ENCODE measurements at regions not wholly inside any gene's neighbourhood (a gene's known extent, or its start where the extent isn't known, plus 50 kb on each side); places are given as distances from the start of the nearest gene placed in this dataset.

DNA sequence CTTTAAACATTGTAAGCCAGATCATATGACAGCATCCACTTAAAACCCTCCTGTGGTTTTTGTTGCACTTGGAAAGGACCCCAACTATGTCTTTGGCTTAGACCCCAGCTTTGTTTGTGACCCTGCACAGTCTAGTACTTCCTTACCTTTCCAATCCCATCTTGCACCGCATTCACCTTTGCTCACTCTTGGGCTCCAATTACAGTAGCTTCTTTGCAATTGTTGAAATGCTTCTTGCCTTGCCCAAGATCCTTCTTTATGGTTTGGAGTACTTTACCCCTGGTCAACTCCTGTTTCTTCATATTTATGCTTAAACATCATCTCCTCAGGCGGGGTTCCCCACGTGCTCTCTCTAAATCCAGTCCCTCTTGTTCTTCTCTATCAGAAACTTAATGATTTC is 162.6 kb downstream of the PTEN start:
- TF ChIP-seq NBN (IDR thresholded peaks at IDR 0.05) (no peak), ETV6 (conservative IDR thresholded peaks at IDR 0.05 in 1 of 2, IDR thresholded peaks at IDR 0.05 in 1 of 2; ENCODE audit: borderline replicate concordance in 1 of 2, low read depth in 1 of 2) (no peak), MYC (IDR thresholded peaks at IDR 0.05; ENCODE audit: insufficient read depth, insufficient read length, insufficient replicate concordance, low read length, severe bottlenecking) (no peak), BRCA1 (IDR thresholded peaks at IDR 0.05; ENCODE audit: low read depth, low read length) (no peak), EZH2 (IDR thresholded peaks at IDR 0.05; ENCODE audit: borderline replicate concordance, control insufficient read depth, low read depth, low read length) (no peak), CBX3 (IDR thresholded peaks at IDR 0.05; ENCODE audit: borderline replicate concordance, low read depth) (no peak), SMARCA5 (IDR thresholded peaks at IDR 0.05) (no peak)
- TF ChIP-seq, protein P1, sequence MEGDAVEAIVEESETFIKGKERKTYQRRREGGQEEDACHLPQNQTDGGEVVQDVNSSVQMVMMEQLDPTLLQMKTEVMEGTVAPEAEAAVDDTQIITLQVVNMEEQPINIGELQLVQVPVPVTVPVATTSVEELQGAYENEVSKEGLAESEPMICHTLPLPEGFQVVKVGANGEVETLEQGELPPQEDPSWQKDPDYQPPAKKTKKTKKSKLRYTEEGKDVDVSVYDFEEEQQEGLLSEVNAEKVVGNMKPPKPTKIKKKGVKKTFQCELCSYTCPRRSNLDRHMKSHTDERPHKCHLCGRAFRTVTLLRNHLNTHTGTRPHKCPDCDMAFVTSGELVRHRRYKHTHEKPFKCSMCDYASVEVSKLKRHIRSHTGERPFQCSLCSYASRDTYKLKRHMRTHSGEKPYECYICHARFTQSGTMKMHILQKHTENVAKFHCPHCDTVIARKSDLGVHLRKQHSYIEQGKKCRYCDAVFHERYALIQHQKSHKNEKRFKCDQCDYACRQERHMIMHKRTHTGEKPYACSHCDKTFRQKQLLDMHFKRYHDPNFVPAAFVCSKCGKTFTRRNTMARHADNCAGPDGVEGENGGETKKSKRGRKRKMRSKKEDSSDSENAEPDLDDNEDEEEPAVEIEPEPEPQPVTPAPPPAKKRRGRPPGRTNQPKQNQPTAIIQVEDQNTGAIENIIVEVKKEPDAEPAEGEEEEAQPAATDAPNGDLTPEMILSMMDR (IDR thresholded peaks at IDR 0.05 in 2 of 3, conservative IDR thresholded peaks at IDR 0.05 in 1 of 3; ENCODE audit: control insufficient read depth in 2 of 3, extremely low read depth in 1 of 3, insufficient read depth in 1 of 3, low read depth in 3 of 3, low read length in 3 of 3), result no peak
- TF ChIP-seq, protein P2, sequence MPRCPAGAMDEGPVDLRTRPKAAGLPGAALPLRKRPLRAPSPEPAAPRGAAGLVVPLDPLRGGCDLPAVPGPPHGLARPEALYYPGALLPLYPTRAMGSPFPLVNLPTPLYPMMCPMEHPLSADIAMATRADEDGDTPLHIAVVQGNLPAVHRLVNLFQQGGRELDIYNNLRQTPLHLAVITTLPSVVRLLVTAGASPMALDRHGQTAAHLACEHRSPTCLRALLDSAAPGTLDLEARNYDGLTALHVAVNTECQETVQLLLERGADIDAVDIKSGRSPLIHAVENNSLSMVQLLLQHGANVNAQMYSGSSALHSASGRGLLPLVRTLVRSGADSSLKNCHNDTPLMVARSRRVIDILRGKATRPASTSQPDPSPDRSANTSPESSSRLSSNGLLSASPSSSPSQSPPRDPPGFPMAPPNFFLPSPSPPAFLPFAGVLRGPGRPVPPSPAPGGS (IDR thresholded peaks at IDR 0.05; ENCODE audit: borderline replicate concordance, insufficient read depth, low read depth, low read length, poor library complexity, severe bottlenecking), result no peak

Measured in GM12878 (cell line).